Endothelial cell of umbilical vein (primary cell): ENCODE measurements at regions not wholly inside any gene's neighbourhood (a gene's known extent, or its start where the extent isn't known, plus 50 kb on each side); places are given as distances from the start of the nearest gene placed in this dataset.

Source experiments
- BruUV-seq: library from RNA; stranded (reverse); fragments of 400-500 nt; replicated peaks from 2 replicates; lab custom pipeline; 2021; lab: Mats Ljungman, UMichigan
- CTCF ChIA-PET: fragments of 300-600, 350-600 bp; sonication (Branson Sonifier 250); formaldehyde crosslinking; loops from one replicate; lab custom pipeline; 2021; ENCODE audit warnings: antibody characterized with exemption, inconsistent platforms; lab: Charles Lee
- POLR2A ChIA-PET: fragments of 300-600, 350-600 bp; sonication (Branson Sonifier 250); formaldehyde crosslinking; loops from one replicate; lab custom pipeline; 2021; ENCODE audit warnings: antibody characterized with exemption, inconsistent platforms; lab: Charles Lee
- DNase-seq: peaks from one replicate; pipeline ENCODE4 v3.0.0-alpha.2; 2011; ENCODE audit warnings: low read depth, low spot score
- FAIRE-seq: peaks from 2 replicates; lab custom pipeline; 2011; peaks lifted over from hg19 to GRCh38; lab: Jason Lieb, UNC
- H2AFZ ChIP-seq: 2 replicates; pipeline ENCODE4 v1.6.0; 2012; ENCODE audit warnings: low read depth, low read length, control low read depth, inconsistent platforms
- H3K27ac ChIP-seq: 2 replicates; pipeline ENCODE4 v1.5.1; 2011; ENCODE audit warnings: low read depth, mild to moderate bottlenecking, control low read depth, low read length, moderate library complexity; ENCODE audit not compliant: insufficient read depth
- H3K27me3 ChIP-seq, 2 experiments: 2 replicates each; pipeline versions ENCODE4 v1.6.0 to v1.6.1; 2011; ENCODE audit warnings: low read length in 2 of 2, mixed read lengths in 1 of 2; ENCODE audit not compliant: control insufficient read depth in 2 of 2, insufficient read depth in 2 of 2
- H3K36me3 ChIP-seq, 2 experiments: 2 replicates in 1 of 2; 3 replicates in 1 of 2; pipeline ENCODE4 v1.5.1; 2011; ENCODE audit warnings: low read length in 2 of 2, mild to moderate bottlenecking in 1 of 2, moderate library complexity in 1 of 2; ENCODE audit not compliant: control insufficient read depth in 2 of 2, insufficient read depth in 2 of 2; ENCODE audit errors: extremely low read depth in 1 of 2
- H3K4me1 ChIP-seq: 3 replicates; pipeline ENCODE4 v1.5.1; 2011; ENCODE audit warnings: mild to moderate bottlenecking, low read length; ENCODE audit not compliant: control insufficient read depth, insufficient read depth; ENCODE audit errors: extremely low read depth
- H3K4me2 ChIP-seq: 2 replicates; pipeline ENCODE4 v1.6.1; 2011; ENCODE audit warnings: low read length, control low read depth, mixed read lengths; ENCODE audit not compliant: insufficient read depth
- H3K4me3 ChIP-seq, 3 experiments: fragments of 200-600 bp in 1 of 3; sonication (generic), shearing (Covaris generic) in 1 of 3; replicated peaks in 1 of 3; 2 replicates each; pipeline ENCODE4 v1.5.1; 2011 to 2016; ENCODE audit warnings: control low read depth in 3 of 3, low read length in 3 of 3, mild to moderate bottlenecking in 2 of 3, inconsistent platforms in 1 of 3, low read depth in 1 of 3, moderate library complexity in 1 of 3; ENCODE audit not compliant: insufficient read depth in 1 of 3
- H3K79me2 ChIP-seq: 2 replicates; pipeline ENCODE4 v1.6.0; 2012; ENCODE audit warnings: low read length, inconsistent platforms; ENCODE audit not compliant: control insufficient read depth, insufficient read depth
- H3K9ac ChIP-seq: replicated peaks from 2 replicates; pipeline ENCODE3; 2011; ENCODE audit warnings: low read length, control low read depth; ENCODE audit not compliant: insufficient read depth; ENCODE audit errors: extremely low read depth
- H3K9me1 ChIP-seq: replicated peaks from 3 replicates; pipeline ENCODE4 v1.6.0; 2011; ENCODE audit warnings: mild to moderate bottlenecking, low read length; ENCODE audit not compliant: control insufficient read depth, insufficient read depth; ENCODE audit errors: extremely low read depth
- H3K9me3 ChIP-seq: replicated peaks from 2 replicates; pipeline ENCODE4 v1.5.1; 2012; ENCODE audit warnings: low read length, inconsistent platforms; ENCODE audit not compliant: control insufficient read depth, insufficient read depth
- H4K20me1 ChIP-seq: replicated peaks from 2 replicates; pipeline ENCODE3; 2011; ENCODE audit warnings: mild to moderate bottlenecking, low read length; ENCODE audit not compliant: control insufficient read depth, insufficient read depth; ENCODE audit errors: extremely low read depth
- EZH2 ChIP-seq: IDR thresholded peaks from 2 replicates; pipeline ENCODE4 v1.6.1; 2012; ENCODE audit warnings: borderline replicate concordance, low read depth, mild to moderate bottlenecking, moderate library complexity, low read length, inconsistent platforms; ENCODE audit not compliant: severe bottlenecking
- GATA2 ChIP-seq: IDR thresholded peaks from 2 replicates; pipeline ENCODE4 v1.7.0; 2011; ENCODE audit warnings: low read depth, mild to moderate bottlenecking, moderate library complexity, mixed read lengths, low read length; ENCODE audit not compliant: insufficient read length, insufficient read depth
- JUN ChIP-seq: IDR thresholded peaks from 2 replicates; pipeline ENCODE4 v1.6.1; 2011; ENCODE audit warnings: borderline replicate concordance, low read depth; ENCODE audit not compliant: insufficient read length, insufficient read depth
- MAX ChIP-seq: IDR thresholded peaks from 2 replicates; pipeline ENCODE4 v1.6.1; 2011; ENCODE audit not compliant: insufficient read depth, insufficient read length
- POLR2A ChIP-seq: IDR thresholded peaks from 2 replicates; pipeline ENCODE4 v1.6.1; 2012; ENCODE audit warnings: low read depth, mild to moderate bottlenecking, control low read depth, low read length
- dilution Hi-C: fragments of 300-500 bp; cut with MboI; formaldehyde crosslinking; loops from one replicate; pipeline ENCODE4 v1.15.0; 2019; ENCODE audit warnings: low sequenced_read_pairs; ENCODE audit not compliant: extremely low pct_ligation_motif_present
- intact Hi-C: fragments of 100-400 bp; cut with micrococcal nuclease; formaldehyde crosslinking; loops from one replicate; pipeline ENCODE4 v1.10.0; 2022
- TF ChIP-seq, protein P1 (sequence below), 2 donors: IDR thresholded peaks; 1 replicate in 1 of 2; 2 replicates in 1 of 2; pipeline ENCODE4 v1.5.1; 2011; ENCODE audit warnings: low read length in 2 of 2, mild to moderate bottlenecking in 2 of 2, moderate library complexity in 2 of 2, control low read depth in 1 of 2, inconsistent platforms in 1 of 2, low read depth in 1 of 2; ENCODE audit not compliant: insufficient read depth in 1 of 2; ENCODE audit errors: extremely low read depth in 1 of 2

- H3K4me2 ChIP-seq = no peak overlapping the region
- intact Hi-C loops (no loop called here), dilution Hi-C loops (no loop called here)
- H3K79me2 ChIP-seq = no peaks in the 10 kb centered on the region
- DNase-seq (no peak), FAIRE-seq (no peak)
- peaks cover 0 to 3% of the 10 kb centered on the region in 2 experiments for H3K27me3 ChIP-seq
- no peak overlapping the region for H3K9ac ChIP-seq
- ChIA-PET CTCF (interaction anchor here (0.6 kb wide), 1 partner anchor 486 kb away, joined by 3 read pairs; no protein-coding TSS in a partner anchor), POLR2A (interaction anchor here (0.6 kb wide), 1 partner anchor 159 kb away, joined by 4 read pairs; no protein-coding TSS in a partner anchor)
- no peak overlapping the region for H2AFZ ChIP-seq
- H3K27ac ChIP-seq = no peak overlapping the region
- no TSS peak for BruUV-seq
- no peak overlapping the region for H3K4me3 ChIP-seq
- H3K36me3 ChIP-seq = no peaks in the 10 kb centered on the region
- H3K9me3 ChIP-seq = no peaks in the 10 kb centered on the region
- H4K20me1 ChIP-seq = no peaks in the 10 kb centered on the region
- H3K4me1 ChIP-seq = peaks cover 2% of the 10 kb centered on the region
- TF ChIP-seq EZH2 (no peak), JUN (no peak)
- no peaks in the 10 kb centered on the region for H3K9me1 ChIP-seq
Measured at GRCh38 chr13:50156561-50157127, 141.4 kb downstream of the KCNRG start.

DNA sequence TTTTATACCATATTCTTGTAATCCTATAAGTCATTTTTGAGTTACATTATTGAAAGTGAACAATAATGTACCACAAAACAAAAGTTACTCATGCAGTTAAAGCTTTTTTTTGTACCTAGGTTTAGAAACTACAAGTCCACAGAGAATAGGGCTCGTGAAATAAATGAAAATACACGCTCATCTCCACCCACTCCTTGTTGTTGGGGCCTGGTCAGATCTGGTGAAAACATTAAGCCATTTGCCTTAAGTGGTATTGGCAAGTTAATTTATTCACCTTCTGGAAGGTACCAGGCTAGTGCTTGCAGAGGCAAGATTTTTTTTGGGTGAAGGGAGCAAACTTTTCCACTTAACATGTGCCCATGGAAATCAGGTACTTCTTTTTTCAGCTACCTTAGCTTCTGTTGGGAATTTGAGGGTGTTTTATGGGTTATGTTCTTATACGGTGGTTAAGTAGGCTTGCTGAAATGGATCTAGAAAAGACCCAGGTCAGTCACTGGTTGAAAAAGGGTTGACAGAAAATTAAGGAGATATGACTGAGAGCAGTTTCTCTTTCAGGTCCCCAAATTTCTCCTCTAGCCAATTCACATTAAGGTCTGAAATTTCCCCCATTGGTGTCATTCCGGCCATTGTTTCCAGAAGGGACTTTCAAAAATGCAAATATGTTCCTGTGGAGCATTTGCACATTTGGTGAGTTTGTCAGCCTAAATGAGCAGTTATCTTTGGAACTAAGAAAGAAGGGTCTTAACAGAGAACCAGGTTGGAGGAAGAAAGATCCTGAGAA, 143.3 kb downstream of the KCNRG start:
- TF ChIP-seq MAX (no peak), EZH2 (no peak), POLR2A (no peak), GATA2 (no peak), JUN (no peak)
- TF ChIP-seq, protein P1, sequence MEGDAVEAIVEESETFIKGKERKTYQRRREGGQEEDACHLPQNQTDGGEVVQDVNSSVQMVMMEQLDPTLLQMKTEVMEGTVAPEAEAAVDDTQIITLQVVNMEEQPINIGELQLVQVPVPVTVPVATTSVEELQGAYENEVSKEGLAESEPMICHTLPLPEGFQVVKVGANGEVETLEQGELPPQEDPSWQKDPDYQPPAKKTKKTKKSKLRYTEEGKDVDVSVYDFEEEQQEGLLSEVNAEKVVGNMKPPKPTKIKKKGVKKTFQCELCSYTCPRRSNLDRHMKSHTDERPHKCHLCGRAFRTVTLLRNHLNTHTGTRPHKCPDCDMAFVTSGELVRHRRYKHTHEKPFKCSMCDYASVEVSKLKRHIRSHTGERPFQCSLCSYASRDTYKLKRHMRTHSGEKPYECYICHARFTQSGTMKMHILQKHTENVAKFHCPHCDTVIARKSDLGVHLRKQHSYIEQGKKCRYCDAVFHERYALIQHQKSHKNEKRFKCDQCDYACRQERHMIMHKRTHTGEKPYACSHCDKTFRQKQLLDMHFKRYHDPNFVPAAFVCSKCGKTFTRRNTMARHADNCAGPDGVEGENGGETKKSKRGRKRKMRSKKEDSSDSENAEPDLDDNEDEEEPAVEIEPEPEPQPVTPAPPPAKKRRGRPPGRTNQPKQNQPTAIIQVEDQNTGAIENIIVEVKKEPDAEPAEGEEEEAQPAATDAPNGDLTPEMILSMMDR (IDR thresholded peaks at IDR 0.05; ENCODE audit: extremely low read depth in 1 of 2, insufficient read depth in 1 of 2, low read depth in 1 of 2, low read length in 2 of 2) = no peak
- Histone ChIP-seq H3K9me1 (no peaks in the 10 kb centered on the region), H4K20me1 (no peaks in the 10 kb centered on the region), H3K36me3 (no peaks in the 10 kb centered on the region), H3K4me2 (no peak overlapping the region), H3K27ac (no peak overlapping the region), H3K79me2 (no peaks in the 10 kb centered on the region), H3K4me3 (no peak overlapping the region), H3K4me1 (no peaks in the 10 kb centered on the region), H3K9me3 (no peaks in the 10 kb centered on the region), H3K9ac (no peak overlapping the region), H2AFZ (no peak overlapping the region), H3K27me3 (peaks cover 3% of the 10 kb centered on the region in 2 experiments)
- CTCF ChIA-PET = interaction anchor here (1.0 to 1.2 kb wide), 3 partner anchors 9 to 753 kb away, joined by 3 to 4 read pairs (median 3); no protein-coding TSS in a partner anchor
- intact Hi-C loops = no loop called here
- FAIRE-seq = no peak
- dilution Hi-C loops = no loop called here
- POLR2A ChIA-PET = no interaction called here
- DNase-seq = no peak
- no TSS peak for BruUV-seq
